ENCODE measurements at regions not wholly inside any gene's neighbourhood (a gene's known extent, or its start where the extent isn't known, plus 50 kb on each side); places are given as distances from the start of the nearest gene placed in this dataset.
"Not testable (repeated sequence)": the region's sequence is repeated elsewhere in the genome, so short reads cannot be mapped to it uniquely, and the experiment has no call there.

GRCh38 chr2:150677551-150677950 lies 190.1 kb upstream of the RND3 start:
- no peaks in the 10 kb centered on the region for H3K27me3 Mint-ChIP-seq
- H3K36me3 Mint-ChIP-seq = no peaks in the 10 kb centered on the region
- no peaks in the 10 kb centered on the region for H3K9me3 ChIP-seq
- ChIA-PET POLR2A (no interaction called here), CTCF (interaction anchor here in 1 of 2 donors (0.7 kb wide), 1 partner anchor 109 kb away, joined by 3 read pairs; no protein-coding TSS in a partner anchor)
- no peak overlapping the region for H3K27ac Mint-ChIP-seq
- DNase-seq = no peak
- H3K4me3 ChIP-seq (ENCODE audit: control insufficient read depth in 1 of 2, extremely low read depth in 1 of 2, low read length in 1 of 2) = no peak overlapping the region
- H3K9me3 Mint-ChIP-seq = no peaks in the 10 kb centered on the region
- WGBS (ENCODE audit: insufficient coverage) = 60% methylated on average over 1 of the region's 4 CpGs
- no peaks in the 10 kb centered on the region for H3K4me1 ChIP-seq (ENCODE audit: control insufficient read depth in 1 of 2, extremely low read depth in 1 of 2, insufficient read depth in 2 of 2, low read length in 2 of 2)
- no peaks in the 10 kb centered on the region for H3K36me3 ChIP-seq (ENCODE audit: control insufficient read depth in 2 of 2, extremely low read depth in 1 of 2, insufficient read depth in 1 of 2, low read length in 1 of 2)
- no peaks in the 10 kb centered on the region for H3K27me3 ChIP-seq (replicated peaks in 1 of 2; ENCODE audit: control insufficient read depth in 2 of 2, extremely low read depth in 1 of 2, insufficient read depth in 2 of 2, low read length in 1 of 2)
- H3K27ac ChIP-seq (ENCODE audit: low read length) = no peak overlapping the region
- H3K4me1 Mint-ChIP-seq = no peaks in the 10 kb centered on the region
- no peak overlapping the region for H3K4me3 Mint-ChIP-seq
- ATAC-seq (replicated peaks in 1 of 4) = no peak

GRCh38 chr2:150676747-150677383 lies 189.4 kb upstream of the RND3 start:
- POLR2A ChIA-PET = no interaction called here
- no peaks in the 10 kb centered on the region for H3K27me3 Mint-ChIP-seq

GRCh38 chr2:150675807-150676206 lies 188.3 kb upstream of the RND3 start:
- POLR2A ChIA-PET = no interaction called here
- no peak overlapping the region for H3K4me3 Mint-ChIP-seq
- H3K27ac ChIP-seq (ENCODE audit: low read length) = no peak overlapping the region
- 100% methylated on average over 1 of the region's 2 CpGs for WGBS (ENCODE audit: insufficient coverage)
- no peaks in the 10 kb centered on the region for H3K36me3 ChIP-seq (ENCODE audit: control insufficient read depth in 2 of 2, extremely low read depth in 1 of 2, insufficient read depth in 1 of 2, low read length in 1 of 2)
- H3K36me3 Mint-ChIP-seq = no peaks in the 10 kb centered on the region
- no peak overlapping the region for H3K4me3 ChIP-seq (ENCODE audit: control insufficient read depth in 1 of 2, extremely low read depth in 1 of 2, low read length in 1 of 2)
- H3K4me1 ChIP-seq (ENCODE audit: control insufficient read depth in 1 of 2, extremely low read depth in 1 of 2, insufficient read depth in 2 of 2, low read length in 2 of 2) = no peaks in the 10 kb centered on the region
- H3K9me3 ChIP-seq = no peaks in the 10 kb centered on the region
- no peak for DNase-seq
- H3K9me3 Mint-ChIP-seq = peaks cover 0 to 4% (median 0%) of the 10 kb centered on the region in 3 donors
- CTCF ChIA-PET = no interaction called here
- H3K27me3 ChIP-seq (replicated peaks in 1 of 2; ENCODE audit: control insufficient read depth in 2 of 2, extremely low read depth in 1 of 2, insufficient read depth in 2 of 2, low read length in 1 of 2) = no peaks in the 10 kb centered on the region
- no peaks in the 10 kb centered on the region for H3K27me3 Mint-ChIP-seq
- no peak for ATAC-seq (replicated peaks in 1 of 4)
- no peak overlapping the region for H3K27ac Mint-ChIP-seq
- H3K4me1 Mint-ChIP-seq = no peaks in the 10 kb centered on the region

More at GRCh38 chr2:150676747-150677383, 189.4 kb upstream of the RND3 start:
- WGBS (ENCODE audit: insufficient coverage) = 82% methylated on average over 2 of the region's 3 CpGs
- Histone ChIP-seq H3K36me3 (ENCODE audit: control insufficient read depth in 2 of 2, extremely low read depth in 1 of 2, insufficient read depth in 1 of 2, low read length in 1 of 2) (no peaks in the 10 kb centered on the region), H3K27ac (ENCODE audit: low read length) (no peak overlapping the region), H3K4me3 (ENCODE audit: control insufficient read depth in 1 of 2, extremely low read depth in 1 of 2, low read length in 1 of 2) (no peak overlapping the region), H3K27me3 (replicated peaks in 1 of 2; ENCODE audit: control insufficient read depth in 2 of 2, extremely low read depth in 1 of 2, insufficient read depth in 2 of 2, low read length in 1 of 2) (no peaks in the 10 kb centered on the region), H3K9me3 (no peaks in the 10 kb centered on the region), H3K4me1 (ENCODE audit: control insufficient read depth in 1 of 2, extremely low read depth in 1 of 2, insufficient read depth in 2 of 2, low read length in 2 of 2) (no peaks in the 10 kb centered on the region)
- no peaks in the 10 kb centered on the region for H3K4me1 Mint-ChIP-seq
- no peak overlapping the region for H3K4me3 Mint-ChIP-seq
- ATAC-seq (replicated peaks in 1 of 4) (no peak), DNase-seq (no peak)
- H3K27ac Mint-ChIP-seq = no peak overlapping the region
- H3K36me3 Mint-ChIP-seq = no peaks in the 10 kb centered on the region
- H3K9me3 Mint-ChIP-seq = no peaks in the 10 kb centered on the region
- CTCF ChIA-PET = interaction anchor here in 1 of 2 donors (0.6 kb wide), 1 partner anchor 240 kb away, joined by 5 read pairs; no protein-coding TSS in a partner anchor

GRCh38 chr2:150674283-150674682 lies 186.8 kb upstream of the RND3 start:
- Mint-ChIP-seq H3K4me1 (no peaks in the 10 kb centered on the region), H3K36me3 (no peaks in the 10 kb centered on the region), H3K27me3 (no peaks in the 10 kb centered on the region), H3K4me3 (no peak overlapping the region), H3K9me3 (peaks cover 0 to 4% (median 0%) of the 10 kb centered on the region in 3 donors), H3K27ac (no peak overlapping the region)
- no peak overlapping the region for H3K27ac ChIP-seq (ENCODE audit: low read length)
- DNase-seq (no peak), ATAC-seq (replicated peaks in 1 of 4) (no peak)
- H3K27me3 ChIP-seq (replicated peaks in 1 of 2; ENCODE audit: control insufficient read depth in 2 of 2, extremely low read depth in 1 of 2, insufficient read depth in 2 of 2, low read length in 1 of 2) = no peaks in the 10 kb centered on the region
- no CpG with 5 or more reads among the region's 3 CpGs for WGBS (ENCODE audit: insufficient coverage)
- ChIA-PET POLR2A (no interaction called here), CTCF (no interaction called here)
- no peaks in the 10 kb centered on the region for H3K9me3 ChIP-seq
- no peaks in the 10 kb centered on the region for H3K36me3 ChIP-seq (ENCODE audit: control insufficient read depth in 2 of 2, extremely low read depth in 1 of 2, insufficient read depth in 1 of 2, low read length in 1 of 2)
- no peak overlapping the region for H3K4me3 ChIP-seq (ENCODE audit: control insufficient read depth in 1 of 2, extremely low read depth in 1 of 2, low read length in 1 of 2)
- H3K4me1 ChIP-seq (ENCODE audit: control insufficient read depth in 1 of 2, extremely low read depth in 1 of 2, insufficient read depth in 2 of 2, low read length in 2 of 2) = no peaks in the 10 kb centered on the region

- CTCF ChIA-PET = no interaction called here
- H3K9me3 Mint-ChIP-seq = peaks cover 0 to 4% (median 0%) of the 10 kb centered on the region in 3 donors
- POLR2A ChIA-PET = no interaction called here
- DNase-seq (no peak), ATAC-seq (replicated peaks in 1 of 4) (no peak)
- Histone ChIP-seq H3K4me1 (ENCODE audit: control insufficient read depth in 1 of 2, extremely low read depth in 1 of 2, insufficient read depth in 2 of 2, low read length in 2 of 2) (no peaks in the 10 kb centered on the region), H3K36me3 (ENCODE audit: control insufficient read depth in 2 of 2, extremely low read depth in 1 of 2, insufficient read depth in 1 of 2, low read length in 1 of 2) (no peaks in the 10 kb centered on the region), H3K27me3 (replicated peaks in 1 of 2; ENCODE audit: control insufficient read depth in 2 of 2, extremely low read depth in 1 of 2, insufficient read depth in 2 of 2, low read length in 1 of 2) (no peaks in the 10 kb centered on the region), H3K9me3 (no peaks in the 10 kb centered on the region), H3K27ac (ENCODE audit: low read length) (no peak overlapping the region), H3K4me3 (ENCODE audit: control insufficient read depth in 1 of 2, extremely low read depth in 1 of 2, low read length in 1 of 2) (no peak overlapping the region)
- no peaks in the 10 kb centered on the region for H3K27me3 Mint-ChIP-seq
- no CpG with 5 or more reads among the region's 2 CpGs for WGBS (ENCODE audit: insufficient coverage)
- H3K27ac Mint-ChIP-seq = no peak overlapping the region
- H3K4me3 Mint-ChIP-seq = no peak overlapping the region
- no peaks in the 10 kb centered on the region for H3K4me1 Mint-ChIP-seq
- no peaks in the 10 kb centered on the region for H3K36me3 Mint-ChIP-seq
Measured at GRCh38 chr2:150672311-150672710, 184.8 kb upstream of the RND3 start.

GRCh38 chr2:150669492-150669891 lies 182.0 kb upstream of the RND3 start:
- POLR2A ChIA-PET = no interaction called here
- ATAC-seq (replicated peaks in 1 of 4) (no peak), DNase-seq (no peak)
- Histone ChIP-seq H3K4me3 (ENCODE audit: control insufficient read depth in 1 of 2, extremely low read depth in 1 of 2, low read length in 1 of 2) (no peak overlapping the region), H3K9me3 (no peaks in the 10 kb centered on the region), H3K27me3 (replicated peaks in 1 of 2; ENCODE audit: control insufficient read depth in 2 of 2, extremely low read depth in 1 of 2, insufficient read depth in 2 of 2, low read length in 1 of 2) (no peaks in the 10 kb centered on the region), H3K27ac (ENCODE audit: low read length) (no peak overlapping the region), H3K4me1 (ENCODE audit: control insufficient read depth in 1 of 2, extremely low read depth in 1 of 2, insufficient read depth in 2 of 2, low read length in 2 of 2) (no peaks in the 10 kb centered on the region), H3K36me3 (ENCODE audit: control insufficient read depth in 2 of 2, extremely low read depth in 1 of 2, insufficient read depth in 1 of 2, low read length in 1 of 2) (no peaks in the 10 kb centered on the region)
- H3K9me3 Mint-ChIP-seq = peaks cover 0 to 4% (median 0%) of the 10 kb centered on the region in 3 donors
- CTCF ChIA-PET = no interaction called here
- no peaks in the 10 kb centered on the region for H3K4me1 Mint-ChIP-seq
- no peak overlapping the region for H3K4me3 Mint-ChIP-seq
- no peak overlapping the region for H3K27ac Mint-ChIP-seq
- 100% methylated on average over 1 of the region's 3 CpGs for WGBS (ENCODE audit: insufficient coverage)
- no peaks in the 10 kb centered on the region for H3K36me3 Mint-ChIP-seq
- no peaks in the 10 kb centered on the region for H3K27me3 Mint-ChIP-seq

GRCh38 chr2:150667039-150667438 lies 179.6 kb upstream of the RND3 start:
- H3K27ac Mint-ChIP-seq; DNase-seq; H3K36me3 Mint-ChIP-seq; POLR2A ChIA-PET; H3K4me1 ChIP-seq (ENCODE audit: control insufficient read depth in 1 of 2, extremely low read depth in 1 of 2, insufficient read depth in 2 of 2, low read length in 2 of 2); H3K4me3 Mint-ChIP-seq; H3K4me1 Mint-ChIP-seq; H3K27me3 Mint-ChIP-seq; H3K9me3 ChIP-seq; H3K4me3 ChIP-seq (ENCODE audit: control insufficient read depth in 1 of 2, extremely low read depth in 1 of 2, low read length in 1 of 2); CTCF ChIA-PET; ATAC-seq (replicated peaks in 1 of 4); H3K36me3 ChIP-seq (ENCODE audit: control insufficient read depth in 2 of 2, extremely low read depth in 1 of 2, insufficient read depth in 1 of 2, low read length in 1 of 2); H3K27me3 ChIP-seq (replicated peaks in 1 of 2; ENCODE audit: control insufficient read depth in 2 of 2, extremely low read depth in 1 of 2, insufficient read depth in 2 of 2, low read length in 1 of 2); H3K27ac ChIP-seq (ENCODE audit: low read length); H3K9me3 Mint-ChIP-seq: not testable (repeated sequence)

All from T-cell (primary cell).